DMS79 (cell line): ENCODE measurements at regions not wholly inside any gene's neighbourhood (a gene's known extent, or its start where the extent isn't known, plus 50 kb on each side); places are given as distances from the start of the nearest gene placed in this dataset.

Source experiments
- DNase-seq: peaks from one replicate; lab custom pipeline; 2025; lab: John Stamatoyannopoulos, UW

DNA sequence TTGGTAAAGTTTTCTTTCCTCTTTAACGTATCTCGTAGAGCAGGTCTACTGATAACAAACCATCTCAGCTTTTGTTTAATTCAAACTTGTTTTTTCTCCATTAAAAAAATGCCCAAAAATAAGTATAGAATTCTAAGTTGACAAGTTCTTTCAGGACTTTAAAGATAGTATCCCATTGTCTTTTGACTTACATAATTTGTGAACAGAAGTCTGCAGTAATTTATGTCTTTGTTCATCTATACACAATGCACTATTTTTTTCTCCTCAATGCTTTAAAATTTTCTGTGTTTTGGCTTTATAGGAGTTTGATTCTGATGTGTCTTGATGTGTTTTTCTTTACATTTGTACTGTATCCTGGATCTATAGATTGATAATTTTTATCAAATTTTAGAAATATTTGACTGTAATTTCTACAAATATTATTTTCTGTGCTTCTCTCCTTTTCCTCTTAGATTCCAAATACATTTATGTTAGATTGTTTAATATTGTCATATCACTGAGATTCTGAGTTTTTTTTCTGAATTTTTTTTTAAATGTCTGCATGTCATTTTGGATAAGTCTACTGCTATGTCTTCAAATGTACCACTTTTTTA, 143.3 kb downstream of the FTCDNL1 start:
- no peak for DNase-seq

DNA sequence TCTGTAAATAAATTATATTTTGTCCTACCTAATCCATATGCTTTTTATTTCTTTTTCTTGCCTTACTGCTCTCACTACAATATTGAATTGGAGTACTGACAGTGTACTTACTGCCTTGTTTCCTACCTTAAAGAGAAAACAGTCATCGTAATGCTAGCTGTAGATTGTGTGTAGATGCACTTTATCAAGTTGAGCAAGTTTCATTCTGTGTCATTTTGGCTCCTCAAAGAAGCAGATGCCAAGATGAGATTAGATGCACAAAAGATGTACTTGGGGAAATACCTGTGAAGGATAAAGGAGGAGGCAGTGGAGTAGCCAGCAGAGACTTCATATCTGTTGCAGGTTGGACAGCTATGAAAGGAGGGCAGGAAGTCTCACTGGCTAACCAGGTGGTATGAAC, 145.5 kb downstream of the FTCDNL1 start:
- no peak for DNase-seq

DNA sequence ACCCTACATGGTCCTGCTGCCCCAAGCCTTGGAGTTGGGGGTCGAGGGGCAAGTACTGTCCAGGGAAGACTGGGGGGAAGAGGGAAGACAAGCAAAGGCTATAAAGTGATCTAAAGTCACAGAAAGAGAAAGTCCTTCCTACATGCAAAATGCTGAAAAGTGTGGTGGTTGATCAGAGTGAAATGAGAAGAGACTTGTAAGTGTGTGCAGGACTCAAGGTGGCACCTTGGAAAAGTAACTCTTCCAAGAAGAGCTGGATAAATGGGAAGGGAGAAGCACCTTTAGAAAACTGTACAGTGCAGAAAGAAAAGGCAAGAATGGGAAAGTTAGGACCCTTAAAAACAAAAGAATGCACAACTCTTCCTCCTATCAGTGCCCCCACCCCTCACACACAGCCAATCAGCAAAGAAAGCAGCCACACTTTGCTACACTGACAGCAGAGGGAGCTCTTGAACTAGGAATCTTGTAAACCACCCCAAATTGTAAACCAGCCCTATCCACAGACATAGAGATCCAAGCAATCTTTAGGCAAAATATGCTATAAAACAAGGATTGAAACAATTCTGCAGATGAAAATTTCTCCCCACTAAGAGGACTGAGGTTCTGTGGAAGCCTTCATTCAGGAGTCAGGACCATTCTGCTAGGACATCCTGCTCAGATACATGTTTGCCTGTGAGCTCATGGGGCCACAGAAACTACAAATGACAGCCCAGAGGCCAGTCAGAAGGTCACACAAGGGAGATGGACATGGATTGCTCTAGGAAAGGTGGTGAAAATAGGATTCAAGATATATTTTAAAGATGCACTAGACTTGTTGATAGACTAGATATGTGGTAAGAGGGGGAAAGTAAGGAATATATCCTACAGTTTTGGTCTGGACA, 146.4 kb downstream of the FTCDNL1 start:
- DNase-seq, result no peak

DNA sequence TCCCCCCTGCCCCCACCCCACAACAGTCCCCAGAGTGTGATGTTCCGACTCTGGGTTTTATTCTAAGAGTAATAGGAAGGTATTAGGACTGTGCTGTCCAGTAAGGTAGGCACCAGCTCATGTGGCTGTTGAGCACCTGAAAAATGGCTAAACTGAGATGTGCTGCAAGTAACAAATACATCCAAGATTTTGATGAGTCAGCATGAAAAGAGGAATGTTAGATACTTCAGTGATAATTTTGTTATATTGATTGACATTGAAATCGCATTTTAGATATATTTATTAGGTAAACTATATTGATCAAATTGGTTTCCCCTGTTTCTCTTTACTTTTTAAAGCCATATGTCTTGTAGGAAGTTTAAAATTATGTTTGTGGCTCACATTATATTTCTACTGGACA, 147.8 kb downstream of the FTCDNL1 start:
- no peak for DNase-seq

DNA sequence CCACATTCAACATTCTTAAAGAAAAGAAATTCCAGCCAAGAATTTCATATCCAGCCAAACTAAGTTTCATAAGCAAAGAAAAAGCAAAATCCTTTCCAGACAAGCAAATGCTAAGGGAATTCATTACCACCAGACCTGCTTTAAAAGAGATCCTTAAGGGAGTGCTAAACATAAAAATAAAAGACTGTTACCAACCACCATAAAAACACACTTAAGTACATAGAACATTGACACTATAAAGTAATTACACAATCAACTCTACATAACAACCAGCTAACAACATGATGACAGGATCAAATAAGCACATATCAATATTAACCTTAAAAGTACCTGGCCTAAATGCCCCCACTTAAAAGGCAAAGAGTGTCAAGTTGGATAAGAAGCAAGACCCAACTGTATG, 153.5 kb downstream of the FTCDNL1 start:
- DNase-seq, result no peak

DNA sequence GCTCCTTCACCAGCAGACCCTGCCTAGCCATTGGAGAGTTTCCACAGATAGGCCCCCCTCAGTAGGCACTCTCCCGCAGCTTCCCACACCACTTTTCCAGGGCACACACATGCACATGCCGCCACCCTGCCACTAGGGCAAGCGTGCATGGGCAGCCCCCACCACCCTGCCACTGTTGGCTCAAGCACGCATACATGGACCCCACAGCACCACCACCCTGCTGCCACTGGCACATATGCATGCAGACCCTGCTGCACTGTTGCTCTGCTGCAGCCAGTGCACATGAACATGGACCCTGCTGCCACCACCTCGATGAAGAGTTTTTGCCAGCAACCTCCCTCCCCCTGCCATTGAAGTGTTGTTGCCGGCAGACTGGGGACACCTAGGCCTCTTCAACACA, 154.9 kb downstream of the FTCDNL1 start:
- DNase-seq, result no peak

DNA sequence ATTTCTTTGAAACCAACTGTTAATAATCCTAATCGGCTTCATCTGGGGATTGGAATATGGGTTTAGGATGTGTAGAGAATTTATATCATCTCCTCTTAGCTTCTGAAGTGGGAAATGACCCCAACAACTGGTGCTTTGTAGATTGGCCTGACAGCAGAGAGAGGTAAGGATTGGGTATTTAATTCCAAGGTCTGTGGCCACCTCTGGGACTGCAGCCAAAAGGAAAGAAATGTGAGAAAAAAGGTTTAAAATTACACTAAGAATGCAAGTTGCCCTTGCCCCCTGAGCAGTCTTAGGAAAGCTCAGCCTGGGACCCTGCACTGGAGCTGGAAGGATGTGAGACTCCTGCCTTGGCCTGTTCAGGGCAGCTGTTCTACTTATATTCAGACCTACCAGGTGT, 157.1 kb downstream of the FTCDNL1 start:
- DNase-seq, result no peak

DNA sequence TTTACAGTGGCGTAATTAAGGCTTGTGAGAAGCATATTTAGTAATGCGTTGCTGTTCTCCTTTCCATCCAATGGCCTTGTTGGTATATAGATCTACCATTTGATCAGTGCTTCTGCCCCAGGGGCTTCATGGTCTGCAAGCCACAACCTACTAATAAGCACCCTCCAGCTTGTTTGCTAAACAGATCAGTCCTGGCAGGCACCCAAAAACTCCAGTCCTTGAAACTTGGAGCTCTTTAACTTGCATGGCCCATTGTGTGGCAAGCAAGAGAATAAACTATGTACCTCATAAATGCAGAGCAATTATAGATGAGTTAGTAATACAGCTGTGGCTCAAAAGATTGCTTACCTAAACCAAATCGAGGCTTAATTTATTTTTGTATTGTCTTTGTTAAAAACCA, 158.5 kb downstream of the FTCDNL1 start:
- DNase-seq, result peak; percentile 99

DNA sequence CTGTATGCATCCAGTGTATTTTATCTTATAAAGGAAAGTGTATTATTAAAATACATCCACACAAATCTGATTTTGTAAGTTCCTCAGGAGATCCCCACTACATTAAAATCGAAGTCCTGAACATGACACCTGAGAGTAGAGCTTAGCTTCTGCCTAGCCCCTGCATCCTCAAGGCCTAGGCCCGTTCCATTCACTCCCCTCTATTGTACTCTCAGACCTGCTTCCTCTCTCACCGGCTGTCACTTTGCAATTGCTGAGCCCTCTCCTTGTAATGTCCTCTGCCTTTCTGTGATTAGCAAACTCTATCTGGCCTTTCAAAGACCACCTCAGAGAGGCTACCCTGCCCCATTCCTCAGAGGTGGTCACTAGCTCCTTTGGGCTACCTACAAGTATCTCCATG, 160.8 kb downstream of the FTCDNL1 start:
- no peak for DNase-seq

DNA sequence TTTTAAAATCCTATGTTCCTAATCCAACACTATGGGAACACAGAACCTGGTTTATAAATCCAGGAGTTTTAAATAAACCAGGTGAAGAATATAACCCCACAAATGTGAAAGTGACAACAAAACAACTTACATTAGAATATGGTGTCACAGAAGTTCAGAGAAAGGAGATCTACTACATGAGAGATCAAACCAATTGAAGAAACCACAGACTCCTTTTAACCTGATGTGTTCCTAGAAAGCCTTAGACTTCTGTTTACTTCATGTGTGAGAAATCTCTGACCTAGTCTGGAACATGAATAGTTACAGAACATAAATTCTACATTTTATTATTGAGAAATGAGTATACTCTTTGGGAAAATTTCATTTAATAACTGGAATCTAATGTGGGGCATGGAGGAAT, 165.3 kb downstream of the FTCDNL1 start:
- DNase-seq, result no peak

DNA sequence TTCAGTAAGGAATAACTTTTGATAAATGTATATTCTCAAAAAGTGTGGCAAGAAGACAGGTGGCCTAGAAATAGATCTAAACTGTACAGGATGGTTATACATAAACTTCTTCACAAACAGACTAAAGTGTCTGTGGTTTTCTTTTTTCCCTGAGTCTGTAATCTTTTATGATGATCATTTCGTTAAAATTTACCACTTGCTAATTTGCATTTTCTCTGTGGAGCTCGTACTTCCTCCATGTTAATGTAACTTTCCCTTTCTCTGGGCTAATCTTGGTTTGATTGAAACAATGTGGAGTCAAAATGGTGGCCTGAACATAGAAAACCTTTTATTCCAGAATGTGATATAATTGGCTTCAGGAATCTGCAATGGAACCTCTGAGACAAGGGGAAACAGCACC, 166.2 kb downstream of the FTCDNL1 start:
- DNase-seq, result no peak

DNA sequence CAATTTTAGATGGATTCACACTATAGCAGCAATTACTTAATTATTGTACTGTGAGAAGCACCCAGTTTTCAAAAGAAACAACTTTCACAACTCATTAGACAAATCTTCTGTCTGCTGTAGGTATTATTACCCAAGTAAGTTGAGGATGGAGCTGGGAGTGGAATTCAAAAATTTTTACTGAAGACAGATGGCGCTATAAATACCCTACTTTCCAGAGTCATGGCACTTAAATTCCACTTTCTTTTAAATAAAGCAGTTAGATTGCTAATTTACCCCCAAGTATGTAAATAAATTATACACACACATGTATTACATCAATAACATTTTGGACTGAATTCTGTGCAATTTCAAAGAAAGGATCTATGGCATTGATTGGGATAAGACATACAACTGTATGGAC, 166.8 kb downstream of the FTCDNL1 start:
- DNase-seq, result no peak

DNA sequence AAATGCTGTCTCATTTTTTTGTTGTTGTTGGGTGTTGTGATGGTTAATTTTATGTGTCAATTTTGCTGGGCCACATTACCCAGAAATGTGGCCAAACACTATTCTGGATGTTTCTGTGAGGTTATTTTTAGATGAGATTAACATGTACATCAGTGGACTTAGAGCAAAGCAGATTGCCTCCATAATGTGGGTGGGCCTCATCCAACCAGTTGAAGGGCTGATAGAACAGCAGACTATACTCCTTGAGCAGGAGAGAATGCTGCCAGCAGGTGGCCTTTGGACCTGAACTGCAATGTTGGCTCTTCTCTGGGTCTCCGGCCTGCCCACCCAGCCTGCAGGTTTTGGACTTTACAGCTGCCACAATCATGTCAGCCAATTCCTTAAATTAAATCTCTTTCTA, 169.0 kb downstream of the FTCDNL1 start:
- DNase-seq, result no peak

DNA sequence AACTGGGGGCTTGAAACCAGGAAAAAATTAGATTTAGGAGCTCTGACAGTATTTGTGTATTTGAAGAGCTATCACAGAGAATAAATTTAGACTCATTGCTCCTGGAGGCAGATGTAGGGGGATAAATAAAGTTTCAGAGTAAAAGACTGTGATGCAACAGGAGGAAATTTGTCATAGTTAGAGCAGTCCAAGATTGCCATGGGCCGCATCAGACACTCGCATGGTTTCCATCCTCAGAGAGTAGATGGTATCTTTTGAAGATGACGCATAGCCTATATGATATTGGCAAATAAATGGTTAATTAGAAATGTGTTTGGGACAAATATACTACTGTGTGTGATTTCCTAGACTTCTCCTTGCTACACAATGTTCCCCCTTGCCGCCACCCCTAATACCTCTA, 170.5 kb downstream of the FTCDNL1 start:
- DNase-seq, result no peak

DNA sequence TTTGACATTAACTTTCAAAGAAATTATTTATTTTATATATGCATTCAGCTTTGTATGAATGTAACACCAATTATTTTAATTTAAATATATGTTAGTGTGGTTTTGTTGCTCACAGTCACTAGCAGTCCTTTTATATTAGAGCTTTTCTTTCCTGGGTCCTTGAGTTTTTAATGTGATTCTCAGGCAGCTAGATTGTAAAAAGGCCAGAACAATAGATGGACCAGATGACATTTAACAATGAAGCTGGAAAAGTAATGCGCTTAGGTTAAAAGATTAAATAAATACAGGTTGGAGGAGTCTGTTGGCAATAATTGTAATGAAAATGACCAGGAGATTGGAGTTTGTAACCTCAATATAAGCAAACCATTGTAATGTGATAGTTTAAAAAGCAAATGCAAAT, 171.1 kb downstream of the FTCDNL1 start:
- no peak for DNase-seq

DNA sequence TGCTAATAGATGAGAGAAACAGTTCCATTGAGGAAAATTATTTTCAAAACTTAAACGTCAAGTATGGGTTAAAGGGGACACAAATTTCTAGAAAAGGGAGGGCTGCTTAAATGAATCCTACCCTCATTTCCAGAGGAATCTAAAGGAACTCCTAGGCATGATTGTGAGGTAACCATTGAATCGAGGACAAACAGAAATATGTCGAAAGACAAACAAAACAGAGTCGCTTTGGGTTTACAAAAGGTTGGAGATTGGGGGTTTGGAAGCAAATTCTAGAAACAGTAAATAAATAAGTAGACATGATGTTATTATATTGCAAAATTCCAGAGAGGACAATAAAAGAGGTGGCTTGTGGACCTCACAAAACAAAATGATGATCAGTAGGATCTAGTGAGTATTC, 173.1 kb downstream of the FTCDNL1 start:
- no peak for DNase-seq

DNA sequence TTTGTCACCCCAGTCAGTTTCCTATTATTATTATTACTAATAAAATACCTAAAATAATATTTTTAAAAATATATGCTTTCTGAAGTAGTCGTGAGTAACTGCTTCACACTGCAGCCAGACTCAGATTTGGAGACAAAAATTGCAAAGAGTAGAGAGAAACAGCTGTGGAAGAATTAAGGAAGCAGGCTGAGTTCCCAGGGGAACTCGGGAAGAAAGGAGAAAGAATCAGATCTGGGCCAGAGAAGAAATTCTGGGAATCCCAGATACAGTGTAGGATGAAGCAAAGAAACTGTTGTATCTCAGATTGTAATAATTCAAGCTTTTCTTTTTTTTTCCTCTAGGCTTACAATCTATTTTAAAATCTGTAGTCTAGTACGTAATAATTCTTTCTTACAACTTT, 182.3 kb downstream of the FTCDNL1 start:
- no peak for DNase-seq

DNA sequence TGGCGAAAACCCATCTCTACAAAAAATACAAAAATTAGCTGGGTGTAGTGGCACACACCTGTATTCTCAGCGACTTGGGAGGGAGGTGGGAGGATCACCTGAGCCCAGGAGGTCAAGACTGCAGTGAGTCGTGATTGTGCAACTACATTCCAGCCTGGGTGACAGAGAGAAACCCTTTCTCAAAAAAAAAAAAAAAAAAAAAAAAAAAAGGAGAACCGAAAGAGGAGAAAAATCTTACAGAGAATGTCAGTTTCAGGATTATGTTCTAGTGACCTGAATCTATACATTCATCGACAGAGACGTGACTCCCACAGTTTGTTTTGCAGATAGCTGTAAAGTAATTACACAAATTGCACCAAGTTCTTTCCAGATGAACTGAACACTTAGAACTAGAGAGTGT, 187.8 kb downstream of the FTCDNL1 start:
- no peak for DNase-seq

DNA sequence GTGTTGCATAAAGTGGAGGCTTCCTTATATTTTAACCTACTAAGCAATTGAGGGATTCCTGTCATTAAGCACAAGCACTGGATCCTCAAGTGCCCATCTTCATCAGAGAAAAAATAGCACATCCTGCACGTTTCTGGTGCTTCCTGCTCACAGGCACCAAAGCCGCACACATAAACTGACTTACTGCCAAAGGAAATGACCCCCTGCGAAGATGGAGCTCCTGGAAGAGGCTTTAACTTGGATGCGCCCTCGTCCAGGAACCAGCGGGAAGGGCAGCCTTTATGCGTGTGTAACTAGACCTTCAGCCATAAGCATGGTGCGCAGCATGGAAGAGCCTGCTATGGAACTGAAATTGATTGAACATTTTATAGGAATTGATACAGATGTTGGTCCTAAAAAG, 188.7 kb downstream of the FTCDNL1 start:
- no peak for DNase-seq

DNA sequence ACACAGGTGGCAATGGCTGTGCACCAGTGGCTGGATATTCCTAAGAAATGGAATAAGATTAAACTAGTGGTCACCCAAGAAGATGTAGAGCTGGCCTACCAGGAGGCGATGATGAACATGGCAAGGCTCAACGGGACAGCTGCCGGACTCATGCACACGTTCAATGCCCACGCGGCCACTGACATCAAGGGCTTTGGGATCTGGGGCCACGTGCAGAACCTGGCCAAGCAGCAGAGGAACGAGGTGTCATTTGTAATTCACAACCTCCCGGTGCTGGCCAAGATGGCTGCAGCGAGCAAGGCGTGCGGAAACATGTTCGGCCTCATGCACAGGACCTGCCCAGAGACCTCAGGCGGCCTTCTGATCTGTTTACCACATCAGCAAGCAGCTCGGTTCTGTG, 190.8 kb downstream of the FTCDNL1 start:
- DNase-seq, result no peak

DNA sequence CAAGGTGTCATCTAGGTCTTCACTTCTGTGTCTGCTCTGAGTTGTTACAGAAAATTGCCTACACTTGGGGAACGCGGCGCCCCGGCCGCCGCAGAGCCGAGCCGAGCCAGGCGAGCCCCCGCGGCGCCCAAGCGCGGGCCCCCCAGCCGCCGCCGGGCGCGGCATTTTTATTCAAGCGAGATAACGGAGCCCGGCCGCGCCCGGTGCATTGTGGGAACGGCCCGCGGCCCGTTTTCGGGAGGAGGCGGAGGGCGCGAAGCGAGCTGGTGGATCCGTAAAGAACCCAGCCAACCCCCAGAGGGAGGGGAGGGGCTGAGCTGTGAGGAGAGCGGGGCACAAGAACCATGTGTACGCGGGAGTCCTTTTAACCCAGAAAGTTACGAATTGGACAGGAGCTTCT, 191.8 kb downstream of the FTCDNL1 start:
- DNase-seq, result no peak

DNA sequence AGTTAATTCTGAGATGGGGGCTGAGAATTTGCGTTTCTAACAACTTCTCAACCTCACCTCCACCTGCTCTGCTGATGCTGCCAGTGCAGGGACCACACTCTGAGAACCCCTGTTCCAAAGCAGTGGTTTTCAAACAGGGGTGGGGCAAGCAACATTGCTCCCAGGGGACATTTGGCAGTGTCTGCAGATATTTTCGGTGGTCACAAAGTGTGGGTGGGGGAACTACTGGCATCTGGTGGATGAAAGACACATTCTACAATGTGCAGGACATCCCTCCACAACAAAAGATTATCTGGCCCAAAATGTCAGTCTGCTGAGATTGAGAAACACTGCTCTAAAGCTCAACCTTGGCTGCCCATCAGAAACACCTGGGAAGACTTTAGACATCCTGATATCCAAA, 188.7 kb upstream of the SATB2 start:
- DNase-seq, result no peak

DNA sequence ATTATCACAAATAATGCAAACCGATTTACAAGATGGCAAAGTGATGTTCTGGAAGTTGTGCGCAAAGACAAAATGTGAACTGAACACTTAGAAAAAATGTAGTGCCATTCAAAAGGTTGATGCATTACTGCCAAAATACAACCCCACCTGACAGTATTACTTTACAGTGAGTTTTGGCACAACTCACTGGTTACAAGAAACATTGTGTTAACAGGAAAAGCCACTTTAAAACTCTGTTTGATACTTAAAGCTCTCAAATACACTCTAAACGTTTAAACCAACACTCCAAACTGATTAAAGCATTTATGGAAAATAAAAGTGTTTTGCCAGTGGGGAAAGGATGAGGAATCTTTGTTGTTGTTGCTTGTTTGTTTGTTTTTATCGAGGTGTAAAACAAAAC, 173.4 kb upstream of the SATB2 start:
- DNase-seq, result peak; percentile 54

DNA sequence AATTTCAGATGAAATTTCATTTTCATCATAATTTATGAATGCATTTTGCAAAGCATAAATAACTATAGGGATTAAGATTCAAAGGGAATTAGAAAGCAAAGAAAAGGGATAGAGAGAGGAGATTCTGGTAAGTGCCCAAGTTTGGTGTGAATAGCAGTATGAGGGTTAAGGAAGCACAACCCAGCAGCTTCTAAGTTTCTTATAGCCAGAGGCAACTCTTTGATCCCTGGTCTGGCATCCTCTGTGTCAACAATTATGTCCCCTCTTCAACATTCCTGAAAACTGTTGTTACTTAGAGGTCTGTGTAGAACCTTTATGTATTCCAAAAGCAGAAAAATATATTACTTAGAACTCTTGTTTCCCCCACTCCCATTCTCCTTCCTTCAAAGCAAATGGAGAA, 171.6 kb upstream of the SATB2 start:
- DNase-seq, result no peak
